Sigmoid colon (tissue), 6 donors: ENCODE measurements at regions not wholly inside any gene's neighbourhood (a gene's known extent, or its start where the extent isn't known, plus 50 kb on each side); places are given as distances from the start of the nearest gene placed in this dataset.
"Not testable (repeated sequence)": the region's sequence is repeated elsewhere in the genome, so short reads cannot be mapped to it uniquely, and the experiment has no call there.

Experiments used
- DNase-seq: peaks from one replicate; pipeline ENCODE4 v3.0.0-alpha.2; 2019
- H3K27ac ChIP-seq, 4 donors: fragments of 200-600 bp; sonication (generic); one replicate each; pipeline ENCODE4 v1.5.1; 2016 to 2019; ENCODE audit warnings: mild to moderate bottlenecking in 1 of 4
- H3K27me3 ChIP-seq, 3 donors: fragments of 200-600 bp; sonication (generic); one replicate each; pipeline ENCODE4 v1.5.1; 2019; ENCODE audit warnings: mild to moderate bottlenecking in 1 of 3
- H3K36me3 ChIP-seq, 4 donors: fragments of 200-600 bp; sonication (generic); one replicate each; pipeline ENCODE4 v1.5.1; 2016 to 2019
- H3K4me1 ChIP-seq, 4 donors: fragments of 200-600 bp; sonication (generic); one replicate each; pipeline ENCODE4 v1.5.1; 2017 to 2019
- H3K4me3 ChIP-seq, 4 donors: fragments of 200-600 bp; sonication (generic); one replicate each; pipeline ENCODE4 v1.5.1; 2017 to 2019; ENCODE audit warnings: mild to moderate bottlenecking in 2 of 4, moderate library complexity in 1 of 4
- H3K9me3 ChIP-seq, 4 donors: fragments of 200-600 bp in 3 of 4; sonication (generic) in 3 of 4; one replicate each; pipeline versions ENCODE4 v1.5.1 to v1.6.1; 2013 to 2019
- EP300 ChIP-seq, 4 donors: sonication (generic); formaldehyde crosslinking; IDR thresholded peaks; one replicate each; pipeline ENCODE4 v1.6.1; 2017; ENCODE audit warnings: antibody characterized with exemption in 4 of 4
- POLR2A ChIP-seq, 2 donors: fragments of 450-650 bp; IDR thresholded peaks; one replicate each; pipeline ENCODE4 v1.6.1; 2016; ENCODE audit warnings: antibody characterized with exemption in 2 of 2, mild to moderate bottlenecking in 2 of 2, moderate library complexity in 2 of 2
- POLR2AphosphoS5 ChIP-seq, 4 donors: sonication (generic); formaldehyde crosslinking; IDR thresholded peaks; one replicate each; pipeline ENCODE4 v1.6.1; 2017; ENCODE audit warnings: antibody characterized with exemption in 4 of 4
- WGBS, 2 donors: extraction: QIAGEN DNeasy Blood & Tissue Kit; methylation state at CpG; one replicate each; pipeline ENCODE4 v1.1.7; 2013; 5-methylcytosine and 5-hydroxymethylcytosine counted together
- intact Hi-C: fragments of 100-400 bp; cut with DNase I; formaldehyde crosslinking; loops from one replicate; pipeline ENCODE4 v1.15.1; 2023
- TF ChIP-seq, protein P1 (sequence below), 4 experiments: fragments of 450-650 bp in 3 of 4; fragments of 200-600 bp in 1 of 4; IDR thresholded peaks; one replicate each; pipeline ENCODE4 v1.5.1; 2016 to 2019; ENCODE audit warnings: antibody characterized with exemption in 4 of 4, mild to moderate bottlenecking in 3 of 4, moderate library complexity in 2 of 4
- donor health status: healthy with polysubstance abuse.
- donor health status: healthy.

GRCh38 chr18:43978174-43978573, 700.9 kb upstream of the SYT4 start:
- H3K4me1 ChIP-seq: no peaks in the 10 kb centered on the region
- no peaks in the 10 kb centered on the region for H3K9me3 ChIP-seq
- no peak for DNase-seq
- no peak overlapping the region for H3K4me3 ChIP-seq
- H3K36me3 ChIP-seq: no peaks in the 10 kb centered on the region
- 63 to 79% methylated on average over 4 of the region's 4 CpGs for WGBS, 2 donors
- no peak for TF ChIP-seq POLR2A (IDR thresholded peaks at IDR 0.05)
- intact Hi-C loops: no loop called here
- no peaks in the 10 kb centered on the region for H3K27me3 ChIP-seq
- H3K27ac ChIP-seq: no peak overlapping the region

DNA sequence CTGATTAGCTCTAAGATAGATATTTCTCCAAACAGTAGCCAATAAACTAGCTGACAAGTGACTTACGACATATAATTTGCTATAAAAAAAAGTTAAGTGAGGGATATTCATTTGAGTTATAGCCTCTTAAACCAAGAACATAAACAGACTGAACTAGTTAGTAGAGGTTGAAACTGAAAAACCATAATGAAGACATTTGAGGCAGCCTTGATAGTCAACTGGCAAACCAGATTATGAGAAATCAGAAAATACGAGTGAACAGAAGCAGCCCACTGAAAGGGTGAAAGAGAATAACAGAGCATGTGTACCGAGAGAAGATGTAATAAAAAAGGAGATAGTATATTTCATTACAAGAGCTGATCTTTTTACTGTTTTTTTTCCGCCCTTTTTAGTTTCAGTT, 698.1 kb upstream of the SETBP1 start:
- no peak for DNase-seq
- Histone ChIP-seq H3K9me3 (no peaks in the 10 kb centered on the region), H3K27me3 (no peaks in the 10 kb centered on the region), H3K4me3 (no peak overlapping the region), H3K27ac (no peak overlapping the region), H3K4me1 (no peaks in the 10 kb centered on the region), H3K36me3 (no peaks in the 10 kb centered on the region)
- intact Hi-C loops: no loop called here
- 50 to 62% methylated on average over 4 of the region's 4 CpGs for WGBS, 2 donors
- no peak for TF ChIP-seq POLR2A (IDR thresholded peaks at IDR 0.05)
- TF ChIP-seq POLR2AphosphoS5 (IDR thresholded peaks at IDR 0.05): no peak
- TF ChIP-seq, protein P1, sequence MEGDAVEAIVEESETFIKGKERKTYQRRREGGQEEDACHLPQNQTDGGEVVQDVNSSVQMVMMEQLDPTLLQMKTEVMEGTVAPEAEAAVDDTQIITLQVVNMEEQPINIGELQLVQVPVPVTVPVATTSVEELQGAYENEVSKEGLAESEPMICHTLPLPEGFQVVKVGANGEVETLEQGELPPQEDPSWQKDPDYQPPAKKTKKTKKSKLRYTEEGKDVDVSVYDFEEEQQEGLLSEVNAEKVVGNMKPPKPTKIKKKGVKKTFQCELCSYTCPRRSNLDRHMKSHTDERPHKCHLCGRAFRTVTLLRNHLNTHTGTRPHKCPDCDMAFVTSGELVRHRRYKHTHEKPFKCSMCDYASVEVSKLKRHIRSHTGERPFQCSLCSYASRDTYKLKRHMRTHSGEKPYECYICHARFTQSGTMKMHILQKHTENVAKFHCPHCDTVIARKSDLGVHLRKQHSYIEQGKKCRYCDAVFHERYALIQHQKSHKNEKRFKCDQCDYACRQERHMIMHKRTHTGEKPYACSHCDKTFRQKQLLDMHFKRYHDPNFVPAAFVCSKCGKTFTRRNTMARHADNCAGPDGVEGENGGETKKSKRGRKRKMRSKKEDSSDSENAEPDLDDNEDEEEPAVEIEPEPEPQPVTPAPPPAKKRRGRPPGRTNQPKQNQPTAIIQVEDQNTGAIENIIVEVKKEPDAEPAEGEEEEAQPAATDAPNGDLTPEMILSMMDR (IDR thresholded peaks at IDR 0.05): no peak
- no peak for TF ChIP-seq EP300 (IDR thresholded peaks at IDR 0.05)

GRCh38 chr18:43987061-43987460, 693.6 kb upstream of the SETBP1 start:
- H3K36me3 ChIP-seq, H3K9me3 ChIP-seq, H3K4me1 ChIP-seq, intact Hi-C loops, H3K4me3 ChIP-seq, H3K27me3 ChIP-seq, H3K27ac ChIP-seq, DNase-seq: not testable (repeated sequence)
- WGBS, 2 donors: 68 to 81% methylated on average over 4 of the region's 4 CpGs

DNA sequence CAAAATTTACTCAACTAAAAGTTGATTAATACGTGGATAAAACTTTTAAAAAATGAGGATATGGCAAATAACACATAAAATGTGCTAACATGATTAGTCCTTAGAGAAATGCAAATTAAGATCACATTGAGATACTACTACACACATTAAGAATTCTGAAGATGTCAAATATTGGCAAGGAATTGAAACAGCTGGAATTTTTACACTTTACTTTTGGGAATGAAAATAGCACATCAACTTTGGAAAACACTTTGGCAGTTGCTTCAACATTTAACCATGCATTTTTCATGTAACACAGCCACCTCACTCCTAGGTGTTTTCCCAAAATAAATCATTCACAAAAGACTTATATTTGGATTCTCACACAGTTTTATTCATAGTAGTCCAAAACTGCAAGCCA, 687.9 kb upstream of the SETBP1 start:
- 12 to 28% methylated on average over 1 of the region's 1 CpG for whole genome bisulfite sequencing, 2 donors
- H3K36me3 ChIP-seq: no peaks in the 10 kb centered on the region
- H3K27me3 ChIP-seq: no peaks in the 10 kb centered on the region
- no peak for DNase-seq
- no peaks in the 10 kb centered on the region for H3K4me1 ChIP-seq
- H3K4me3 ChIP-seq: no peak overlapping the region
- intact Hi-C loops: no loop called here
- TF ChIP-seq POLR2A (IDR thresholded peaks at IDR 0.05): no peak
- no peak for TF ChIP-seq POLR2AphosphoS5 (IDR thresholded peaks at IDR 0.05)
- TF ChIP-seq EP300 (IDR thresholded peaks at IDR 0.05): no peak
- TF ChIP-seq, protein P1 (IDR thresholded peaks at IDR 0.05): no peak
- H3K27ac ChIP-seq: no peak overlapping the region
- no peaks in the 10 kb centered on the region for H3K9me3 ChIP-seq

DNA sequence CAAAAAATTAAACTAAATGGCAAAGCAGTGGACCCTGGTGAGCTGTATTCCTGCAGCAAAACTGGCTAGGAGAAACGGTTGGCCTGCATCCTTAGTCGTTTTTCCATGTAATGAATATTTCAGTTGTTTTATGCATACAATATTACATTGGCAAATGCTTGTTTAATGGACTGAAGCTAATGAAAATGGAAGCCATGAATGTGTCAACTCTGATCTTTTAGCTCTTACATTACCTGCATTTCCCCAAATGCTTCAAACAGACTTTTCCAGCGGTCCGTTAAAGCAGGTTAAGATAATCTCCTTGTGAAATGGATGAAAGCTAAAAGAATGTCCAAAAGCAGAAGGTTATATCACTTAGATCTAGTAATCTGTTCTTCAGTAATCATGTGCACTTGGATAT, 686.3 kb upstream of the SETBP1 start:
- intact Hi-C loops: no loop called here
- Histone ChIP-seq H3K27me3 (no peaks in the 10 kb centered on the region), H3K9me3 (no peaks in the 10 kb centered on the region), H3K4me3 (no peak overlapping the region), H3K36me3 (no peaks in the 10 kb centered on the region), H3K4me1 (no peaks in the 10 kb centered on the region), H3K27ac (no peak overlapping the region)
- TF ChIP-seq EP300 (IDR thresholded peaks at IDR 0.05): no peak
- no peak for TF ChIP-seq POLR2AphosphoS5 (IDR thresholded peaks at IDR 0.05)
- TF ChIP-seq POLR2A (IDR thresholded peaks at IDR 0.05): no peak
- TF ChIP-seq, protein P1 (IDR thresholded peaks at IDR 0.05): no peak
- 80 to 83% methylated on average over 4 of the region's 4 CpGs for WGBS, 2 donors
- no peak for DNase-seq

DNA sequence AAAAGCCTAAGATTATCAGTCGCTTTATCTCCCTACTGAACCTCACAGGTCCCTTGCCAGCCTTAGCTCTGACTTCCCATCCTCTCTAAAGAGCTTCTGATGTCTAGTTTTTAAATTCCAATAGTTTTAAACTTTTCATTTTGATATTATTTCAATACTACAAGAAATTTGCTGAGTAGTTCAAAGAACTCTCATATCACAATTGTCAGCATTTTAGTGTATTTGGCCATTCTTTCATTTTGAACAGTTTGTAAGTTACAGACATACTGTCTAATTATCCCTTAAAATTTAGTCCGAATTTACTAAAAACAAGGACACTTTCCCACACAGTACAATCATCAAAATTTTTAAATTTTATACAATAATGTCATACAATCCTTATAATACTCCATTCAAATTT, 666.8 kb upstream of the SETBP1 start:
- no peak overlapping the region for H3K4me3 ChIP-seq
- no peaks in the 10 kb centered on the region for H3K27me3 ChIP-seq
- intact Hi-C loops: no loop called here
- H3K36me3 ChIP-seq: no peaks in the 10 kb centered on the region
- H3K9me3 ChIP-seq: no peaks in the 10 kb centered on the region
- no peak overlapping the region for H3K27ac ChIP-seq
- 77 to 86% methylated on average over 2 of the region's 2 CpGs for WGBS, 2 donors
- DNase-seq: no peak
- TF ChIP-seq EP300 (IDR thresholded peaks at IDR 0.05) (no peak), POLR2AphosphoS5 (IDR thresholded peaks at IDR 0.05) (no peak), POLR2A (IDR thresholded peaks at IDR 0.05) (no peak)
- TF ChIP-seq, protein P1 (IDR thresholded peaks at IDR 0.05): no peak
- no peaks in the 10 kb centered on the region for H3K4me1 ChIP-seq
